ENCODE measurements at regions not wholly inside any gene's neighbourhood (a gene's known extent, or its start where the extent isn't known, plus 50 kb on each side); places are given as distances from the start of the nearest gene placed in this dataset.

- ChIA-PET POLR2A (interaction anchor here (0.7 kb wide), 1 partner anchor 586 kb away, joined by 3 read pairs; no protein-coding TSS in a partner anchor), CTCF (ENCODE audit: unreplicated experiment) (no interaction called here)
- no peak overlapping the region for H3K4me2 ChIP-seq (ENCODE audit: low read length)
- no peaks in the 10 kb centered on the region for H3K9me2 ChIP-seq (ENCODE audit: insufficient read depth, low read length)
- H3K27ac ChIP-seq (ENCODE audit: low read depth, low read length, poor library complexity, severe bottlenecking): no peak overlapping the region
- no peaks in the 10 kb centered on the region for H3K79me2 ChIP-seq (ENCODE audit: insufficient read depth, low read depth, low read length)
- TF ChIP-seq CTCF (conservative IDR thresholded peaks at IDR 0.05; ENCODE audit: low read length): no peak
- TF ChIP-seq EZH2phosphoT487 (IDR thresholded peaks at IDR 0.05; ENCODE audit: borderline replicate concordance, low read depth, low read length): no peak
- DNase-seq (ENCODE audit: low spot score): no peak
- no peaks in the 10 kb centered on the region for H3K9me3 ChIP-seq (ENCODE audit: low read length)
- BruUV-seq (replicated peaks): no TSS peak
- H3K36me3 ChIP-seq (ENCODE audit: insufficient read depth, low read length): no peaks in the 10 kb centered on the region
- H4K20me1 ChIP-seq (ENCODE audit: insufficient read depth, low read length): no peaks in the 10 kb centered on the region
- intact Hi-C loops (cut with micrococcal nuclease; ENCODE audit: unreplicated experiment): no loop called here
- H3K4me1 ChIP-seq (ENCODE audit: insufficient read depth, low read length, poor library complexity, severe bottlenecking): no peaks in the 10 kb centered on the region
- H3K4me3 ChIP-seq (ENCODE audit: low read depth, low read length, poor library complexity, severe bottlenecking): no peak overlapping the region
- no peak overlapping the region for H2AFZ ChIP-seq (ENCODE audit: low read length)
Observed at GRCh38 chr12:60114169-60114568, 518.3 kb downstream of the SLC16A7 start.

- DNase-seq (ENCODE audit: low spot score): no peak
- H3K36me3 ChIP-seq (ENCODE audit: insufficient read depth, low read length): no peaks in the 10 kb centered on the region
- intact Hi-C loops (cut with micrococcal nuclease; ENCODE audit: unreplicated experiment): no loop called here
- no peaks in the 10 kb centered on the region for H3K9me3 ChIP-seq (ENCODE audit: low read length)
- no peaks in the 10 kb centered on the region for H3K4me1 ChIP-seq (ENCODE audit: insufficient read depth, low read length, poor library complexity, severe bottlenecking)
- H3K9me2 ChIP-seq (ENCODE audit: insufficient read depth, low read length): no peaks in the 10 kb centered on the region
- ChIA-PET POLR2A (interaction anchor here (0.9 to 1.4 kb wide), 2 partner anchors 15 to 22 kb away, joined by 4 read pairs; no protein-coding TSS in a partner anchor), CTCF (ENCODE audit: unreplicated experiment) (no interaction called here)
- H4K20me1 ChIP-seq (ENCODE audit: insufficient read depth, low read length): no peaks in the 10 kb centered on the region
- H3K79me2 ChIP-seq (ENCODE audit: insufficient read depth, low read depth, low read length): no peaks in the 10 kb centered on the region
- BruUV-seq (replicated peaks): no TSS peak
- H2AFZ ChIP-seq (ENCODE audit: low read length): no peak overlapping the region
- no peak overlapping the region for H3K27ac ChIP-seq (ENCODE audit: low read depth, low read length, poor library complexity, severe bottlenecking)
- TF ChIP-seq CTCF (conservative IDR thresholded peaks at IDR 0.05; ENCODE audit: low read length): no peak
- TF ChIP-seq EZH2phosphoT487 (IDR thresholded peaks at IDR 0.05; ENCODE audit: borderline replicate concordance, low read depth, low read length): no peak
- no peak overlapping the region for H3K4me3 ChIP-seq (ENCODE audit: low read depth, low read length, poor library complexity, severe bottlenecking)
- H3K4me2 ChIP-seq (ENCODE audit: low read length): no peak overlapping the region
Observed at GRCh38 chr12:60119327-60119726, 523.5 kb downstream of the SLC16A7 start.

GRCh38 chr12:60120199-60120598 lies 524.4 kb downstream of the SLC16A7 start:
- Histone ChIP-seq H3K4me2 (ENCODE audit: low read length) (no peak overlapping the region), H3K27ac (ENCODE audit: low read depth, low read length, poor library complexity, severe bottlenecking) (no peak overlapping the region), H3K4me1 (ENCODE audit: insufficient read depth, low read length, poor library complexity, severe bottlenecking) (no peaks in the 10 kb centered on the region), H3K79me2 (ENCODE audit: insufficient read depth, low read depth, low read length) (no peaks in the 10 kb centered on the region), H3K36me3 (ENCODE audit: insufficient read depth, low read length) (no peaks in the 10 kb centered on the region), H3K9me2 (ENCODE audit: insufficient read depth, low read length) (no peaks in the 10 kb centered on the region), H4K20me1 (ENCODE audit: insufficient read depth, low read length) (no peaks in the 10 kb centered on the region), H2AFZ (ENCODE audit: low read length) (no peak overlapping the region), H3K9me3 (ENCODE audit: low read length) (no peaks in the 10 kb centered on the region), H3K4me3 (ENCODE audit: low read depth, low read length, poor library complexity, severe bottlenecking) (no peak overlapping the region)
- BruUV-seq (replicated peaks): no TSS peak
- CTCF ChIA-PET (ENCODE audit: unreplicated experiment): no interaction called here
- no peak for TF ChIP-seq EZH2phosphoT487 (IDR thresholded peaks at IDR 0.05; ENCODE audit: borderline replicate concordance, low read depth, low read length)
- TF ChIP-seq CTCF (conservative IDR thresholded peaks at IDR 0.05; ENCODE audit: low read length): no peak
- POLR2A ChIA-PET: interaction anchor here (1.2 to 1.4 kb wide), 2 partner anchors 13 to 21 kb away, joined by 3 to 4 read pairs; no protein-coding TSS in a partner anchor
- intact Hi-C loops (cut with micrococcal nuclease; ENCODE audit: unreplicated experiment): no loop called here
- DNase-seq (ENCODE audit: low spot score): no peak

Measured in OCI-LY7 (cell line).